ENCODE measurements at regions not wholly inside any gene's neighbourhood (a gene's known extent, or its start where the extent isn't known, plus 50 kb on each side); places are given as distances from the start of the nearest gene placed in this dataset.
"Not testable (repeated sequence)": the region's sequence is repeated elsewhere in the genome, so short reads cannot be mapped to it uniquely, and the experiment has no call there.

DNA sequence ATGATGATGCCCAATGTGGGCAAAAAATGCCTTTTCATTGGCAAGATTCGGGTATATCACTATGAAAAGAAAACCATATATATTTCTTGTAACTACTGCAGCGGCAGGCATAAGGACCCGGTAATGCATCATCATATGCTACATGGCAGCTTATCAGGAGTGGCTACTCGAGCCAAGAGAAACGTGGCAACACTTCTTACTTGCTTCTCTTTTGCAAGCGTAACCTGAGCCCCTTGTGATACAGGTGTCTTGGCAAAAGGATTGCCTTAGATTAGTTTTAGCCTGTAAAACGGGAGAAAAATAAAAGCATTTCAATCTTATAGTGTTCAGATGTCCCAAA is 280.3 kb downstream of the SPRY1 start:
- no peak for ATAC-seq

DNA sequence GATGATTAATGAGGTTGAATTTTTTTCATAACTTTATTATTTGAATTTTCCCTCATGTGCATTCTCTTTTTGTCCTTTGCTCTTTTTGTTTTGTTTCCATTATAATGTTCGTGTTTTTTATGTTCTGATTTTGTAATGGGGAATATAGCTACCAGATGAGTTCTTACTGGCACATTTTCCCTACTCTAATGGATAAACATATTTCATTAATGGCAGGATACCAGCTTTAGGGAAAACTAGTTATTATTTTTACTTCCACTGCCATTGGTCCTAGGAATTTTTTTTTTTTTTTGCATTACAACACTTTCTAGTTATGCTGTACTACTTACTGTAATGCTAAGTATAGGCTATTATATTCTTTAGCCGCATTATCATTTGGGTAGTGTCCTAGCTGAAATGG is 286.3 kb downstream of the SPRY1 start:
- ATAC-seq: no peak

DNA sequence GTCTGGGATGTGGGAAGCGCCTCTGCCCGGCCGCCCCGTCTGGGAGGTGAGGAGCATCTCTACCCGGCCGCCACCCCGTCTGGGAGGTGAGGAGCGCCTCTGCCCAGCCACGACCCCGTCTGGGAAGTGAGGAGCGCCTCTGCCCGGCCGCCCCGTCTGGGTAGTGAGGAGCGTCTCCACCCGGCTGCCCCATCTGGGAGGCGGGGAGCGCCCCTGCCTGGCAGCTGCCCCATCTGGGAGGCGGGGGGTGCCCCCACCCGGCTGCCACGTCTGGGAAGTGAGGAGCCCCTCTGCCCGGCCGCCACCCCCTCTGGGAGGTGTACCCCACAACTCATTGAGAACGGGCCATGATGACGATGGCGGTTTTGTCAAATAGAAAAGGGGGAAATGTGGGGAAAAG is 288.3 kb downstream of the SPRY1 start:
- ATAC-seq: not testable (repeated sequence)

DNA sequence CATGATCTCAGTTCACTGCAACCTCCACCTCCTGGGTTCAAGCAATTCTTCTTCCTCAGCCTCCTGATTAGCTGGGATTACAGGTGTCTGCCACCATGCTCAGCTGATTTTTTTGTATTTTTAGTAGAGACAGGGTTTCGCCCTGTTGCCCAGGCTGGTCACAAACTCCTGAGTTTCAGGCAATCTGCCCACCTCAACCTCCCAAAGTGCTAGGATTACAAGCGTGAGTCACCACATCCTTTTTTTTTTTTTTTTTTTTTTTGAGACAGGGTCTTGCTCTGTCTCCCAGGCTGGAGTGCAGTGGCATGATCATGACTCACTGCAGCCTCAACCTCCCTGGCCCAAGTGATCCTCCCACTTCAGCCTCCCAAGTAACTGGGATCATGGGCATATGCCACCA is 298.9 kb downstream of the SPRY1 start:
- not testable (repeated sequence) for ATAC-seq

DNA sequence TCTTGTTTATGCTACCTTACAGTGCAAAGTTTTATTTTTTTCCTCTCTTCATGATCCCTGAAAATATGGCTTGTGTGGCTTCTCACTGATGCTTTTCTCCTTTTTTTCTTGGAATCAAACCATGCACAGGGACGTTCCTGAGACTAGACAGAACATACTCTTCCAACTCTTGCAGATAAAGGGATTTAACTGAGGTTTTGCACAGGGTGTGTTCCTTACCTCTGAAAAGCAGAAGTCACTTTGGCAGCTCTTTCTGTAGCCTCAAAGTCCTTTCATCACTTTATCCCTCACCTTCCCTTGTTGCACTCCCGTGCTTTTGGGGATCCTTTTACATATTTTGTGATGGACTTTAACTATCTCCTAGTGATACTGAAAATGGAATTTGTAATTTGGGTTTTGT is 300.1 kb downstream of the SPRY1 start:
- no peak for ATAC-seq

DNA sequence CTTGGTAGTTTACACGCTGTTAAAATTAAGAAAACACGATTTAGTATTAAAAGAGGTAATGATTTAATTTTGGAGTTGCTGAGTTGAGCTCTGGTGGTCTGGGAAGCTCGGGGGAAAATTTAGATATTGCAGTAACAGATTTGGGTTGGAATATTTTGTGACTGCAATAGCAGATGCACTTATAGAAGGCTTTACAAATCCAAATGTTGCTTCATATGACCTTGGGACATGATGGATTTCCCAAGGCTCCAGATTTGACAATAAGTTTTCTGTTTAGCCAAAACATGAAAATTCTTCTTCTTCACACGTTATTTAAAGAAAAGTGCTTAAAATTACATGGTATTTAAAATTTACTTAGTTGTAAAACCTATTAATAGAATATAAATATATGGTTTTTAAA is 302.0 kb downstream of the SPRY1 start:
- no peak for ATAC-seq

DNA sequence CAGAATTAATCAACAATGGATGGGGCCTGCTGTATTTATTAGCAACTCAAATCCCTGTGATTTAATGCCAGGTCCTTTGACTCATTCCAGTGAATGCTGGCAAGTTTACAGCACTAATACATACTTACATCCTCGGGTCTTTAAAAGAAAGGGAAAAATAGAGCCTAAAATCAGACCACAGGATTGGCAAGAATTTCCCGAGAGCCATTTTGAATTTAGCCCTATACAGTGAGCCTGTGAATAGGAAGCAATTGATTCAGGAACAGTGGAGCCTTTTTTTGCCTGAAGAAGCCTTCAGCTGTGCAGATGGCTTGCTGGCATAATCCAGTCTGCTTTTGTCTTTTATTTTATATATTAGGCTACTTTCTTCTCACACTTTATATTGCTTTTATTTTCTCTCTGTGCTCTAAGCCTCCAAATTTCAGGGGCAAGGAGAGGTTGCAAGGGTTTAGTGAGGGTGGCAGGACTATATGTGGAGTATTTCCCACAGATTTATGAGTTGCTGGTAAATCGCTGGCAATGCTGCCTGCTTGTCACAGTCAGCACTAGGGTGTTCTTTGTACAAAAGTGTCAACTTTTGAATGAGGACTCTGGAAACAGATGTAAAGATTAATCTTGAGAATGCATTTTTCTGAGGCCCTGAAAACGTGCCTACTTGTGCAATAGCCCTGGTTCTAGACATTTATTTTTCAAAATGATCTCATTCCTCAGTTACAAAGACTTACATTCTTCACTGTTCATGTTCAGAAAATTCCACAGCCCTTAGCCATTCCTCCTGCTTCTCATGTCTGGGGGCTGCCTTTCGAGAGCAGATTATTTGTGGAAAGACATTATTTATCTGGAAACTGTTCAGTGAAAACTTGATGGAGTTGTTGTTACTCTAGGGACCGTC is 303.5 kb downstream of the SPRY1 start:
- ATAC-seq: no peak

DNA sequence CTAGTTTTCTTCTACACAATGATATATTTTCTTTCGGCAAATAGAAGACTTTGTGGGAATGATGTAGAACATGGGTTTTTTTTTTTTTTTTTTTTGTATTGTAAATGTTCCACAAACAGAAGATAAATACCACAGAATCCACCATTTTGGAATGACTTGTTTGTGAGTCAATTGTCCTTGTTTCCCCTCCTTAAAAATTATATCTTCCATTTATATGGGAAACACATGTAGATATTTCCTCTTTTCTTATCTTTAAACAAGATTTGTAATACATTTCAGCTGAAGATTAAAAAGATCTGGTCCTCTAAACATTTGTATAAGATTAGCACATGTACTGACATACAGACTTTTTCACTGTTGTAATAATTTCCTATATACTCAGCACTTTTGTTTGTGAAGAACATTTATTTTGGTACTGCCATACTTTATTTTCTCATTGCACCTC is 304.6 kb downstream of the SPRY1 start:
- no peak for ATAC-seq

DNA sequence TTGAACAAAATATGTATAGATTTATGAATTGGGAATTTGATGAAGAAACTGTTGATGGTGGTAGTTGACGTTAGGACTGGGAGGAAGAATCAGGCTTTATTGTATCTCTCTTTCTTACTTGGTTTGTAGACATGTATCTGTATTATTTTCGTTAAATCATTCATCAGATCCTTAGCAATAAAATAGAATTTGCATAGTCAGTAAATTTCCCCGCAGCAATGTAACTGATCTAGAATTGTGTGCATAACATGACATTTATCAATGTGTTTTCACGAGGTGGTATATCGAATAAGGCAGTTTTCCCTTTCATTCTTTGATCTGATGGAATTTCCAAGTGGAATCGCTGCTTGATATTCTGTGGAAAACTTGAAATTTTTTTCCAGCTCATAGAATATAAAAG is 308.8 kb downstream of the SPRY1 start:
- ATAC-seq: no peak

DNA sequence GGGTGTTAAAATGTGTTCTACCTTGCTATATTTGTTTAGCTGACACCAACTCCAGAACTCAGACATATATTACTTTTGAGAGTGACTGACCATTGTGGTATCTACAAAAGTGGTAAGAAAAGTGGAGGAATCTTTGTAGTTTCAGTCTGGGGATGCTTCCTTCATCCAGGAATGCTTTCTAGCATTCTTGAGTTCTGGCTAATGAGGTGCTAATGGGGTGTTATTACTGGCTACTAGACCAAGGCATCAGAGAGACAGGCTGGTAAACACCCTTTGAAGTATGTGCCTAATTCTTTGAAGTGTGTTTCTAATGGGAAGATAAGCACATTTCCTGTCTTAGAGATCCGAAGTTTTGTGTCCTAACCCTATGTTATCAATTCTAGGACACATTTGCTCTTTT is 310.4 kb downstream of the SPRY1 start:
- ATAC-seq: no peak

DNA sequence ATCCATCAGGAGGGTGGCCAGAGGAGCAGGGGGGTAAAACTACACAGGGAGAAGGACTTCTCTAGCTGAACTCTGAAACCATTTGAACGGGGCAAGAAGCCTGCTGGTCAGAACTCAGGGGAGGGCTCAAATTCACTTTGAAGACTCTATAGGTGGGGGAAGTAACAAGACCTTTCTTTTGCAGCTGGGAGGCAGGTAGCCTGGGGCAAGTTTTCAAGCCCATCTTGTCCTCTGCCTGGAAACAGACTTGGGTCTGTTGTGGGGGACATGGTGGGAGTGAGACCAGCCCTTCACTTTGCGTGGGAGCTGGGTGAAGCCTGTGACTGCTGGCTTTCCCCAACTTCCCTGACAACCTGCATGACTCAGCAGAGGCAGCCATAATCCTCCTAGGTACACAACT is 312.3 kb downstream of the SPRY1 start:
- no peak for ATAC-seq

DNA sequence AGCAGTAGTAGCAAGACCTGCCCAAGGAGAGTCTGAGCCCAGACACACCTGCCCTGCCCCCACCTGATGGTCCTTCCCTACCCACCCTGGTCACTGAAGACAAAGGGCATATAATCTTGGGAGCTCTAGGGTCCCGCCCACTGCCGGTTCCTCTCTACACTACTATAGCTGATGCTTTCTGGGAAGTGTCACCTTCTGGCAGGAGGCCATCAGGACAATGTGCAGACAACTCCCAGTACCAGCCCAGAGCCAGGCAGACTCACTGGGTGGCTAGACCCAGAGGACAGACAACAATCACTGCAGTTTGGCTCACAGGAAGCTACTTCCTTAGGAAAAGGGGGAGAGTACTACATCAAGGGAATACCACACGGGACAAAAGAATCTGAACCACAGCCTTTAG is 312.7 kb downstream of the SPRY1 start:
- ATAC-seq: no peak

DNA sequence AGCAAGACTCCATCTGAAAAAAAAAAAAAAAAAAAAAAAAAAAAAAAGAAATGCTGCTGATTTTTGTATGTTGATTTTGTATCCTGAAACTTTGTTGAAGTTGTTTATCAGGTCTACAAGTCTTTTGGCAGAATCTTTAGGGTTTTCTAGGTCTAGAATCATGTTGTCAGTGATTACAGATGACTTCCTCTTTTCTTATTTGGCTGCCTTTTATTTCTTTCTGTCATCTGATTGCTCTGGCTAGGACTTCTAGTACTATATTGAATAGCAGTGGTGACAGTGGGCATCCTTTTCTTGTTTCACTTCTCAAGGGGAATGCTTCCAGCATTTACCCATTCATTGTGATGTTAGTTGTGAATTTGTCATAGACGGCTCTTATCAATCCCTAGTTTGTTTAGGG is 334.4 kb downstream of the SPRY1 start:
- no peak for ATAC-seq

DNA sequence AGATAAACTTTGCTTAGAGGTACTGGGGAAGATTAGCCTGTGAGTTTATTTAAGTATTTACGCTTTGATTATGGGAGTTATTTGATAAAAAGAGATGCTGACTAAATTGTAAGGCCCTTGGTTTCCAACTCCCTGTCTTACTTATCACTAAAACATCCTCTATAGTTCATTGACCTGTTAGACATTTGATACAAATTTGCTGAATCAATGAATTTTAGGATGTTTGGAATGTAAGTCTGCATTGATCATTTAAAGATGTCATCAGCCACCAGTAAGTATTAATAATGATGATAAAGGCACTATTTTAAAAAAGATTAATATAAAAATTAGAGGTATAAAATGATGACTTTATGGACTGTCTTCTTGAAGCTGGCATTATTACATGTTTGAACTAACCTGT is 340.6 kb downstream of the SPRY1 start:
- ATAC-seq: no peak

DNA sequence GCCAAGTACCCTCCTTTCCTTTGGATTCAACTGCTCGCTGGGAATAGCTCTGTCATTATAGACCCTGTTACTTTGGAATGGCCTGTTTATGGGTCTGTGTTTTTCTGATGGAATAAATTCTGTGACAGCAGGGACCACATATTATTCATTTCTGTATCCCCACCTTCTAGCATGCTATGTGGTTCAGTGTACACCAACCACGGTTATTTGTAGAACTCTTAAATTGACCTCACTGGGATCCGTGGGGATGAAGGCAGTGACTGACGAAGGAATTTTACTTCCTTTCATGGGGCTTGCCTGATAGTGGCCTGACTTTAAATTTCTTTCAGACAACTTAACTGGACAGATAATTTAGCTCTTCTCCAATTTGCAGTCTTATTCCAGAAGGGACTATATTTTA is 343.2 kb downstream of the SPRY1 start:
- ATAC-seq: no peak

DNA sequence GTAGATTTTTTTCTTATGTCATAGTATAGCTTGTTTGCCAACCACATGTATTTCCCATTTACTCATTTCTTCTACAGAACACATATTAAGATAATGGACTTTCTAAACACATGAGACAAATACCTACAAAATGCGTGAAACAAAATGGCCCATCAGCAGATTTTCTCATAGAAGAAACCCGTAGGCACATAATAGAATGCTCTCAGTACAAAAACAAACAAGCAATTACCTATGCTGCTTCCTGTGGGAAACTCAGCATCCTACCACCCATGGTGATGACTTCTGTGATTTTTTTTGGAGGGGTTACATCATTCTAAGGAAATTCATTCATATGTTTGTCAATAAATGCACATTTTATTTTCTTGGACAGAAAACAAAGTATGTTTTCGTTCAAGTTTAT is 343.6 kb downstream of the SPRY1 start:
- no peak for ATAC-seq

DNA sequence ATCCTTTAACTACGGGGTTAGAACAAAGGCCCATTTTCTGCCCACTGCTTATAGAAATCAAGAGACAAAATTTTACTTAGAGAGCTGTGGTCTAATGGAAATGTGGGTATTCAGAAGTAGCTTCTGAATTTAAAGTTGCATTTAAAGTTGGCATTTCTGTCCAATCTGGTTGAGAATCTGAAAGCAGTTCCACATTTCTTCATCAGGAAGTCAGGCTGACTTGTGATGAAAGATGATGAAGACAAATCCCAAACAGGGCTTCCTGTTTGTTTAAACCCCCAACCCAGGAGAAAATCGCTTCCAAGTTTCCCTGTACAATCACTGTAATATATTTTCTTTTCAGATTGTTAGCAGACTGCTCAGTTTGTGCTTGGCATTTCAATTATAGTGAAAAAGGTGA is 345.3 kb downstream of the SPRY1 start:
- no peak for ATAC-seq

DNA sequence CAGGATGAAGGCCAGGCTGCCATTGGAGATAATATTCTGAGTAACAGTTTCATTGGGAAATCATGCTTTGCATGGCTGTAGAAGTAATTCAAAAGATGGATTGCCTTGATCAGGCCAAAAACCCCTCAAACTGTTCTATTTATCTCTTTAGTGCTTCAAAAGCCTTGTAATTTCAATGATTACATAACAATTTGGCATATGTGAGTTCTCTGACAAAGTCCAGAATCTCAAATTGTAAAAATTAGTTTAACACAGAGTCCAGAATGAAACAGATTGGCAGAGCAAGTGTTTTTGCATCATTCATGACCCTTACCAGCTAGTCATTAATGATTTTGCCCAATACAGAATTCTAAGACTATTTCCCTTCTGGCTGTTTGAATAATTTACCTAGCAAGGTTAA is 347.3 kb downstream of the SPRY1 start:
- no peak for ATAC-seq

DNA sequence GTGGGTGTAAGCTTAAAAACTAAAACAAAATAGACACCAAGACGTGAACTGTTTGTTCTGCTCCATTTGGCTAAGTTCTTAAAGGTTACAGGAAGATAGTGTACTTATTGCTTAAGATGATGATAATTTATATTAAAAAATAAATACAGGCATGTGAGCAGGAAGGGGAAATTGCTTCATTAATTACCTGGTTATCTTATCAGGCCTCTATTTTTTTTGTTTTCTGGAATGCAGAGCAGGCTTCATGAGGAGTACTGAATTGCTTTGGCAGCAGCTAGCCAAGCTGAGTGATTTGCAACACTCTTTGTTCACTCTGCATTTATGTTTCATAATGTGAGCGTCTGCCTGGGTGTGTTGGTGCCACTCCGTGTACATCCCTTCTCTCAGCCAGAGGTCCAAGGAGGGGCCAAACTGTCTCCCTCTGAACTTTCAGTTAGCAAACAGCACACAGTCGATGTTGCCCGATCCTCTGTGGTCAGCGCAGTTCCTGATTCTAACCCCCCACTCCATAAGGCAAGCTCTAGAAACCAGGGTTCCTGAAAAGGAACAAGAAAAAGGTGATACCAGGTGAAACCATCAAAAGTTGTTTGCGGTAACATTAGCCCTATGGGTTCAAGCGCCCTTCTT is 348.2 kb downstream of the SPRY1 start:
- no peak for ATAC-seq

DNA sequence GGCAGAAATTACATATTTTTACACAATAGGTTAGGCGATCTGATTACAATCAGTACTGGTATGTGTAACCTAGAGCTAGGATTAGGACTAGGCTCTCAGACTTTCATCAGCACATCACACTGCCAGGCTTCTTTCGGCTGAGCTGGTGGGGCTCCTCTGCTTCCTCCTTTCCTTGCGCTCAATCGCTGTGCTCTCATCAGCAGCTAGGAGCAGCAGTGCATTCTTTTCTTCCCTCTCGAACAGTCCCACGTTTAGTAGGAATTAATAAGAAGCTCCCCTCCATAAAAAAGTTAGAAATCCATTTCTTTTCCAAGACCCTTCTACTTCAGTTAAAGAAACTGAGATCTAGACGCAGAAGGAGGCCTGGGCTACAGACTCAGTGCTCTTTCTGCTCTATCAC is 350.4 kb downstream of the SPRY1 start:
- no peak for ATAC-seq

DNA sequence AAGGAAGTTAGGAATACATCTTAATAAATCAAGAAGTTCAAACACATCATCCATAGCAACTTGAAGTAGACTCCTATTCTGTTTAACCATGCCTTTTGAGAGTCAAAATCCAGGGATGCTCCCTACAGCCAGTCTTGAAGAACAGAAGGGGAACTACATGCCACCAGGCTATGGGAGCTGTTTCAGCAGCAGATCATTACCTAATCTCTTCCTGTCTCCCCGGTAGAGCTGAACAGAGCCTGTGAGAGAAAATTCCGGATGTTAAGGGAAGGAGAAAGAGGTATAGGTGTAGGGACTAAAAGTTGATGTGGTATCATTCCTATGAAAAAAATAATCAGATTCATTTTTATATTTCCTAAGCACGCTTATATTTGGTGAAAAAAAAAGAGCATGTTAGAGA is 352.2 kb downstream of the SPRY1 start:
- ATAC-seq: no peak

DNA sequence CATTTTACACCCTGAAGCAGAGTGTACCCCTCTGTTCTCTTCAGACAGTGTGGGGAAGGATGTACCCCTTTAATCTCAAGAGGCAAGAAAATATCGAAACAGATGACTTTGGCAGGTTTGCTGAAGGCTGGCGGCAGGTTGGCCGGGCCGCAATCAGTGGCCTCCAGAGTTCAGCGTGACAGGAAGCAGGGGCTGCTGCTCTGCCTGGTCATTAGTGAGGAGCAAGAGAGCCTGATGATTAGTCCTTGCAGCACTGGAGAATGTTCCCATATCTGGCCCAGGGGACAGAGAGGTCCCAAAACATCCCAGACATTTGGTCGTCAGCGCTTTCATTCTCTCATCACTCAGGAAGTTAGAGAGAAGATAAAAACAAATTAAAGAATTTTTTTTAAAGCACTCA is 352.8 kb downstream of the SPRY1 start:
- ATAC-seq: no peak

DNA sequence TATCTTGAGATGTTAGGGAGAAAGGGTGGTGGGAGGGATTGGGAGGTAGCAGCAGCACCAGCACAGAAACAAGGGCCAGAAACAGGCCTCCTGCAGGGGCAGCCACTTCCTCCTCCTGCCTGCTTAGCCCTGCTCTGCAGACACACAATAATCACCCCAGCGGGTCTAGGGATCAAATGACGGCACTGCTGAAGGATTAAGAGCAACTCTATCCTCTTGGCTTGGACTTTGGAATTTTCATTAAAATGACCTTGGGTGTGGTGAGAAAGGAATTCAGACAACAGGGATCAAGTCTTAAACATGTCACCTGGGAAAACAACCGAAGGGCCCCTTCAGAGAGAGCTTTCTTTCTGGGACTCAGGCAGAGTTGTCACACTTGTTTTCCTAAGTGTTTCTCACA is 353.4 kb downstream of the SPRY1 start:
- no peak for ATAC-seq

DNA sequence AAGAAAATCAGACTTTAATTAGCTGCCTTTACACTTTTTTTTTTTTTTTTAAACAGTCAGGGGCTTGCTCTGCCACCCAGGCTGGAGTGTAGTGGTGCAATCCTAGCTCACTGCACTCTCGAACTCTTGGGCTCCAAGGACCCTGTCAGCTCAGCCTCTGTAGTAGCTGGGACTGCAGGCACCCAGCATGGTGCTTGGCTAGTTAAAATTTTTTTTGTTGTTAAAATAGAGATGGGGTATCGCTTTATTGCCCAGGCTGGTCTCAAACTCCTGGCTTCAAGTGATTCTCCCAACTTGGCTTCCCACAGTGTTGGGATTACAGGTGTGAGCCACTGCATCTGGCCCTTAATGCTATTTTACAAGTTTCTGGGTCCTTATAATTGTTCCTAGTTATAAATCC is 359.1 kb downstream of the SPRY1 start:
- ATAC-seq: no peak

DNA sequence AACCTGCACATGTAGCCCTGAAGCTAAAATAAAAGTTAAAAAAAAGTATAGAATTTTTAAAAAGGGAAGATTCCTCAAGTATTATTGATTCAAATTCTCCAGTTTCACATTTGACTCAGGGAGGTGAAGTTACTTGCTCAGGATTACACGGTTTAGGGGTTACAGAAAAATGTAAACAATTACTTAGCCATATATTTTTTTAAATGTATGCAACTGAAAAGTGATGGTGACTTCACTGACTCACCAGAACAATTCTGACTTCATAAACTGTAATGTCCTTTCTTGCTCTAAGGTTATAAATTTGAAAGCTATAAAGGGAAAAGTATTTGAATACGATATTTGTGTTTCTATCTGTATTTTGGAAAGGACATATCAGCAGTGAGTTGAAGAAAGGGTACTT is 371.2 kb downstream of the SPRY1 start:
- ATAC-seq: no peak

Measured in activated CD4-positive, CD25-positive, alpha-beta regulatory T cell treated with anti-CD3 and anti-CD28 coated beads, Interleukin-2, amount 50 U/mL, for 24 hours (primary cell).